ENCODE measurements at regions not wholly inside any gene's neighbourhood (a gene's known extent, or its start where the extent isn't known, plus 50 kb on each side); places are given as distances from the start of the nearest gene placed in this dataset.

- Histone ChIP-seq H3K27ac (ENCODE audit: low read depth in 2 of 2, low read length in 1 of 2) (no peak overlapping the region), H3K79me2 (ENCODE audit: insufficient read depth) (no peaks in the 10 kb centered on the region), H3K36me3 (replicated peaks in 1 of 2; ENCODE audit: control insufficient read depth in 1 of 2, insufficient read depth in 2 of 2, low read length in 1 of 2) (no peaks in the 10 kb centered on the region), H3K27me3 (ENCODE audit: insufficient read depth) (no peaks in the 10 kb centered on the region), H3K4me2 (no peak overlapping the region), H3F3A (replicated peaks; ENCODE audit: insufficient read depth) (no peaks in the 10 kb centered on the region), H3K9me2 (no peaks in the 10 kb centered on the region), H4K20me1 (ENCODE audit: insufficient read depth) (no peaks in the 10 kb centered on the region), H3K4me3 (ENCODE audit: low read depth in 2 of 2, low read length in 1 of 2) (no peak overlapping the region), H3K9me3 (no peaks in the 10 kb centered on the region), H3K9ac (no peak overlapping the region), H2AFZ (ENCODE audit: low read depth) (no peak overlapping the region), H3K4me1 (ENCODE audit: control insufficient read depth in 1 of 2, insufficient read depth in 2 of 2, low read depth in 1 of 2, low read length in 1 of 2) (no peaks in the 10 kb centered on the region)
- TF ChIP-seq RFX5 (IDR thresholded peaks at IDR 0.05; ENCODE audit: low read length) (no peak), MXI1 (IDR thresholded peaks at IDR 0.05; ENCODE audit: low read depth, low read length) (no peak), CHD2 (IDR thresholded peaks at IDR 0.05; ENCODE audit: low read length, partially characterized antibody) (no peak), GATA2 (CRISPR knock-in tag; IDR thresholded peaks at IDR 0.05) (no peak), RXRA (IDR thresholded peaks at IDR 0.05; ENCODE audit: borderline replicate concordance, low read depth) (no peak), POLR2AphosphoS5 (IDR thresholded peaks at IDR 0.05; ENCODE audit: low read depth, low read length) (no peak), EP300 (IDR thresholded peaks at IDR 0.05; ENCODE audit: borderline replicate concordance in 1 of 2, low read depth in 1 of 2, low read length in 1 of 2) (no peak), TCF12 (IDR thresholded peaks at IDR 0.05) (no peak), NRF1 (IDR thresholded peaks at IDR 0.05; ENCODE audit: low read depth, low read length) (no peak), FOSL2 (IDR thresholded peaks at IDR 0.05; ENCODE audit: borderline replicate concordance, low read depth) (no peak), FOXM1 (IDR thresholded peaks at IDR 0.05; ENCODE audit: low read depth) (no peak), RAD21 (IDR thresholded peaks at IDR 0.05; ENCODE audit: low read length) (no peak), TEAD4 (IDR thresholded peaks at IDR 0.05; ENCODE audit: borderline replicate concordance, insufficient read depth) (no peak), ZBTB33 (IDR thresholded peaks at IDR 0.05; ENCODE audit: borderline replicate concordance, low read depth) (no peak), SIN3A (IDR thresholded peaks at IDR 0.05; ENCODE audit: borderline replicate concordance, low read depth, low read length) (no peak), YY1 (IDR thresholded peaks at IDR 0.05; ENCODE audit: low read depth) (no peak), USF2 (IDR thresholded peaks at IDR 0.05; ENCODE audit: borderline replicate concordance, low read depth, low read length) (no peak)
- TF ChIP-seq, protein P1, sequence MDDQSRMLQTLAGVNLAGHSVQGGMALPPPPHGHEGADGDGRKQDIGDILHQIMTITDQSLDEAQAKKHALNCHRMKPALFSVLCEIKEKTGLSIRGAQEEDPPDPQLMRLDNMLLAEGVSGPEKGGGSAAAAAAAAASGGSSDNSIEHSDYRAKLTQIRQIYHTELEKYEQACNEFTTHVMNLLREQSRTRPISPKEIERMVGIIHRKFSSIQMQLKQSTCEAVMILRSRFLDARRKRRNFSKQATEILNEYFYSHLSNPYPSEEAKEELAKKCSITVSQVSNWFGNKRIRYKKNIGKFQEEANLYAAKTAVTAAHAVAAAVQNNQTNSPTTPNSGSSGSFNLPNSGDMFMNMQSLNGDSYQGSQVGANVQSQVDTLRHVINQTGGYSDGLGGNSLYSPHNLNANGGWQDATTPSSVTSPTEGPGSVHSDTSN (IDR thresholded peaks at IDR 0.05), result no peak
- TF ChIP-seq, protein P2, sequence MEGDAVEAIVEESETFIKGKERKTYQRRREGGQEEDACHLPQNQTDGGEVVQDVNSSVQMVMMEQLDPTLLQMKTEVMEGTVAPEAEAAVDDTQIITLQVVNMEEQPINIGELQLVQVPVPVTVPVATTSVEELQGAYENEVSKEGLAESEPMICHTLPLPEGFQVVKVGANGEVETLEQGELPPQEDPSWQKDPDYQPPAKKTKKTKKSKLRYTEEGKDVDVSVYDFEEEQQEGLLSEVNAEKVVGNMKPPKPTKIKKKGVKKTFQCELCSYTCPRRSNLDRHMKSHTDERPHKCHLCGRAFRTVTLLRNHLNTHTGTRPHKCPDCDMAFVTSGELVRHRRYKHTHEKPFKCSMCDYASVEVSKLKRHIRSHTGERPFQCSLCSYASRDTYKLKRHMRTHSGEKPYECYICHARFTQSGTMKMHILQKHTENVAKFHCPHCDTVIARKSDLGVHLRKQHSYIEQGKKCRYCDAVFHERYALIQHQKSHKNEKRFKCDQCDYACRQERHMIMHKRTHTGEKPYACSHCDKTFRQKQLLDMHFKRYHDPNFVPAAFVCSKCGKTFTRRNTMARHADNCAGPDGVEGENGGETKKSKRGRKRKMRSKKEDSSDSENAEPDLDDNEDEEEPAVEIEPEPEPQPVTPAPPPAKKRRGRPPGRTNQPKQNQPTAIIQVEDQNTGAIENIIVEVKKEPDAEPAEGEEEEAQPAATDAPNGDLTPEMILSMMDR (IDR thresholded peaks at IDR 0.05), result no peak
- TF ChIP-seq, protein P3, sequence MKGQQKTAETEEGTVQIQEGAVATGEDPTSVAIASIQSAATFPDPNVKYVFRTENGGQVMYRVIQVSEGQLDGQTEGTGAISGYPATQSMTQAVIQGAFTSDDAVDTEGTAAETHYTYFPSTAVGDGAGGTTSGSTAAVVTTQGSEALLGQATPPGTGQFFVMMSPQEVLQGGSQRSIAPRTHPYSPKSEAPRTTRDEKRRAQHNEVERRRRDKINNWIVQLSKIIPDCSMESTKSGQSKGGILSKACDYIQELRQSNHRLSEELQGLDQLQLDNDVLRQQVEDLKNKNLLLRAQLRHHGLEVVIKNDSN (IDR thresholded peaks at IDR 0.05; ENCODE audit: borderline replicate concordance, low read depth), result no peak
- no peak for DNase-seq
- ChIA-PET CTCF (interaction anchor here (1.2 kb wide), 1 partner anchor 42 kb away, joined by 3 read pairs; no protein-coding TSS in a partner anchor), POLR2A (no interaction called here)
- WGBS (ENCODE audit: low lambda C conversion rate), result 52% methylated on average over 5 of the region's 7 CpGs
Observed at GRCh38 chr15:101543026-101543390, 53.5 kb upstream of the PCSK6 start.

Data from SK-N-SH (cell line).